ENCODE measurements at regions not wholly inside any gene's neighbourhood (a gene's known extent, or its start where the extent isn't known, plus 50 kb on each side); places are given as distances from the start of the nearest gene placed in this dataset.
"Not testable (repeated sequence)": the region's sequence is repeated elsewhere in the genome, so short reads cannot be mapped to it uniquely, and the experiment has no call there.

- H3K4me1 ChIP-seq (ENCODE audit: control insufficient read depth, insufficient read depth, low read length) = no peaks in the 10 kb centered on the region
- H3K36me3 ChIP-seq (ENCODE audit: control insufficient read depth, insufficient read depth, low read length) = no peaks in the 10 kb centered on the region
- ChIA-PET POLR2A (no interaction called here), CTCF (no interaction called here)
- intact Hi-C loops (cut with micrococcal nuclease; ENCODE audit: unreplicated experiment) = no loop called here
- no peak overlapping the region for H3K4me3 ChIP-seq (ENCODE audit: low read depth in 2 of 2, low read length in 2 of 2)
- ATAC-seq = no peak
- in situ Hi-C loops (cut with HindIII; ENCODE audit: low pct_unique_long_range_greater_than_20kb, low sequenced_read_pairs) = no loop called here
- BruUV-seq (replicated peaks) = no TSS peak
- DNase-seq (ENCODE audit: low read depth, low spot score) = no peak
- H3K27ac ChIP-seq (ENCODE audit: low read length) = no peak overlapping the region
- TF ChIP-seq TCF7L2 (IDR thresholded peaks at IDR 0.05; ENCODE audit: low read depth, low read length) (no peak), SIN3A (IDR thresholded peaks at IDR 0.05; ENCODE audit: borderline replicate concordance, insufficient read depth, low read depth, low read length) (no peak), CTCF (IDR thresholded peaks at IDR 0.05) (no peak), POLR2AphosphoS5 (IDR thresholded peaks at IDR 0.05; ENCODE audit: low read depth, low read length) (no peak)
- TF ChIP-seq, protein P1, sequence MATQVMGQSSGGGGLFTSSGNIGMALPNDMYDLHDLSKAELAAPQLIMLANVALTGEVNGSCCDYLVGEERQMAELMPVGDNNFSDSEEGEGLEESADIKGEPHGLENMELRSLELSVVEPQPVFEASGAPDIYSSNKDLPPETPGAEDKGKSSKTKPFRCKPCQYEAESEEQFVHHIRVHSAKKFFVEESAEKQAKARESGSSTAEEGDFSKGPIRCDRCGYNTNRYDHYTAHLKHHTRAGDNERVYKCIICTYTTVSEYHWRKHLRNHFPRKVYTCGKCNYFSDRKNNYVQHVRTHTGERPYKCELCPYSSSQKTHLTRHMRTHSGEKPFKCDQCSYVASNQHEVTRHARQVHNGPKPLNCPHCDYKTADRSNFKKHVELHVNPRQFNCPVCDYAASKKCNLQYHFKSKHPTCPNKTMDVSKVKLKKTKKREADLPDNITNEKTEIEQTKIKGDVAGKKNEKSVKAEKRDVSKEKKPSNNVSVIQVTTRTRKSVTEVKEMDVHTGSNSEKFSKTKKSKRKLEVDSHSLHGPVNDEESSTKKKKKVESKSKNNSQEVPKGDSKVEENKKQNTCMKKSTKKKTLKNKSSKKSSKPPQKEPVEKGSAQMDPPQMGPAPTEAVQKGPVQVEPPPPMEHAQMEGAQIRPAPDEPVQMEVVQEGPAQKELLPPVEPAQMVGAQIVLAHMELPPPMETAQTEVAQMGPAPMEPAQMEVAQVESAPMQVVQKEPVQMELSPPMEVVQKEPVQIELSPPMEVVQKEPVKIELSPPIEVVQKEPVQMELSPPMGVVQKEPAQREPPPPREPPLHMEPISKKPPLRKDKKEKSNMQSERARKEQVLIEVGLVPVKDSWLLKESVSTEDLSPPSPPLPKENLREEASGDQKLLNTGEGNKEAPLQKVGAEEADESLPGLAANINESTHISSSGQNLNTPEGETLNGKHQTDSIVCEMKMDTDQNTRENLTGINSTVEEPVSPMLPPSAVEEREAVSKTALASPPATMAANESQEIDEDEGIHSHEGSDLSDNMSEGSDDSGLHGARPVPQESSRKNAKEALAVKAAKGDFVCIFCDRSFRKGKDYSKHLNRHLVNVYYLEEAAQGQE (IDR thresholded peaks at IDR 0.05; ENCODE audit: insufficient read depth in 1 of 2, low read depth in 2 of 2, low read length in 1 of 2) = no peak
- no peaks in the 10 kb centered on the region for H3K9me3 ChIP-seq (ENCODE audit: control insufficient read depth, insufficient read depth, low read depth, low read length)
- H3K27me3 ChIP-seq (ENCODE audit: control insufficient read depth, insufficient read depth, low read length) = no peaks in the 10 kb centered on the region
Measured at GRCh38 chr16:61419791-61420190, 616.4 kb downstream of the CDH8 start.

GRCh38 chr16:61418802-61419201 lies 617.4 kb downstream of the CDH8 start:
- CTCF ChIA-PET; DNase-seq (ENCODE audit: low read depth, low spot score); BruUV-seq (replicated peaks); H3K27me3 ChIP-seq (ENCODE audit: control insufficient read depth, insufficient read depth, low read length); ATAC-seq; H3K9me3 ChIP-seq (ENCODE audit: control insufficient read depth, insufficient read depth, low read depth, low read length); H3K4me3 ChIP-seq (ENCODE audit: low read depth in 2 of 2, low read length in 2 of 2); in situ Hi-C loops (cut with HindIII; ENCODE audit: low pct_unique_long_range_greater_than_20kb, low sequenced_read_pairs); H3K27ac ChIP-seq (ENCODE audit: low read length); H3K4me1 ChIP-seq (ENCODE audit: control insufficient read depth, insufficient read depth, low read length); H3K36me3 ChIP-seq (ENCODE audit: control insufficient read depth, insufficient read depth, low read length); POLR2A ChIA-PET; intact Hi-C loops (cut with micrococcal nuclease; ENCODE audit: unreplicated experiment): not testable (repeated sequence)

DNA sequence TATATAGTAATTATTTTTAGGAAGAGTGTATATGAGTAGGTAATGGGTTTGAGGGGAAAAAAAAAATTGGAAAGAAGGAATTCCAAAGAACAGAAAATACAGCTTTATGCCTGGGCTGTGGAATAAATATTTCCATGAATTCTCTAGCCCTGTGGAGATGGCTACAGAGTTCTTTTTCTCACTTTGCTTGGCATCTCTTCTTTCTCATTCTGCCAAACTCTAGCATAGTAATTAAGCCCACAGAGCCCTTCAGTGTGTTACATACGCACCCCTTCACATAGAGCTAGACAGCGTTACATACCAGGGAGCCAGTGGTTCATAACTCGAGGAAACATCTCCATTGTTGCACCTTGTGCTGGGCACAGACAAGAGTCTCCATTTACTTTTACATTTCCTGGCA lies 621.1 kb downstream of the CDH8 start:
- TF ChIP-seq SIN3A (IDR thresholded peaks at IDR 0.05; ENCODE audit: borderline replicate concordance, insufficient read depth, low read depth, low read length) (no peak), TCF7L2 (IDR thresholded peaks at IDR 0.05; ENCODE audit: low read depth, low read length) (no peak), CTCF (IDR thresholded peaks at IDR 0.05) (no peak), POLR2AphosphoS5 (IDR thresholded peaks at IDR 0.05; ENCODE audit: low read depth, low read length) (no peak)
- TF ChIP-seq, protein P1 (IDR thresholded peaks at IDR 0.05; ENCODE audit: insufficient read depth in 1 of 2, low read depth in 2 of 2, low read length in 1 of 2) = no peak
- no peaks in the 10 kb centered on the region for H3K9me3 ChIP-seq (ENCODE audit: control insufficient read depth, insufficient read depth, low read depth, low read length)
- ATAC-seq (no peak), DNase-seq (ENCODE audit: low read depth, low spot score) (no peak)
- intact Hi-C loops (cut with micrococcal nuclease; ENCODE audit: unreplicated experiment) = no loop called here
- CTCF ChIA-PET = no interaction called here
- H3K27me3 ChIP-seq (ENCODE audit: control insufficient read depth, insufficient read depth, low read length) = no peaks in the 10 kb centered on the region
- in situ Hi-C loops (cut with HindIII; ENCODE audit: low pct_unique_long_range_greater_than_20kb, low sequenced_read_pairs) = no loop called here
- POLR2A ChIA-PET = no interaction called here
- H3K36me3 ChIP-seq (ENCODE audit: control insufficient read depth, insufficient read depth, low read length) = no peaks in the 10 kb centered on the region
- H3K27ac ChIP-seq (ENCODE audit: low read length) = no peak overlapping the region
- no peaks in the 10 kb centered on the region for H3K4me1 ChIP-seq (ENCODE audit: control insufficient read depth, insufficient read depth, low read length)
- no peak overlapping the region for H3K4me3 ChIP-seq (ENCODE audit: low read depth in 2 of 2, low read length in 2 of 2)
- no TSS peak for BruUV-seq (replicated peaks)

Measured in Panc1 (cell line).